ENCODE measurements at regions not wholly inside any gene's neighbourhood (a gene's known extent, or its start where the extent isn't known, plus 50 kb on each side); places are given as distances from the start of the nearest gene placed in this dataset.

GRCh38 chr20:58600756-58601155 is 50.3 kb upstream of the STX16 start:
- no peaks in the 10 kb centered on the region for H3F3A ChIP-seq (ENCODE audit: insufficient read depth, low read length)
- H3K36me3 ChIP-seq (replicated peaks; ENCODE audit: insufficient read depth, low read length) = no peaks in the 10 kb centered on the region
- H3K27ac ChIP-seq (ENCODE audit: low read length) = no peak overlapping the region
- H3K4me1 ChIP-seq (ENCODE audit: low read length) = no peaks in the 10 kb centered on the region
- no peak overlapping the region for H3K4me3 ChIP-seq (ENCODE audit: low read length)
- no peak overlapping the region for H2AFZ ChIP-seq (ENCODE audit: low read length)
- no peaks in the 10 kb centered on the region for H3K79me2 ChIP-seq (ENCODE audit: low read length)
- no peaks in the 10 kb centered on the region for H3K9me2 ChIP-seq (replicated peaks; ENCODE audit: insufficient read depth, low read length)
- no peak overlapping the region for H3K4me2 ChIP-seq (ENCODE audit: low read depth, low read length)
- TF ChIP-seq EZH2 (optimal IDR thresholded peaks at IDR 0.05; ENCODE audit: low read depth, low read length) (no peak), EZH2phosphoT487 (IDR thresholded peaks at IDR 0.05; ENCODE audit: low read length) (no peak), CTCF (IDR thresholded peaks at IDR 0.05; ENCODE audit: low read length) (no peak)
- no peak overlapping the region for H3K9ac ChIP-seq (ENCODE audit: low read length)
- H3K27me3 ChIP-seq (replicated peaks; ENCODE audit: insufficient read depth, low read length) = peaks cover 97% of the 10 kb centered on the region
- H3K9me3 ChIP-seq (replicated peaks; ENCODE audit: insufficient read depth, low read length) = no peaks in the 10 kb centered on the region
- H4K20me1 ChIP-seq (ENCODE audit: insufficient read depth, low read length) = no peaks in the 10 kb centered on the region
- DNase-seq = no peak

- H3K4me2 ChIP-seq (ENCODE audit: low read depth, low read length) = no peak overlapping the region
- H3K79me2 ChIP-seq (ENCODE audit: low read length) = no peaks in the 10 kb centered on the region
- DNase-seq = no peak
- TF ChIP-seq EZH2phosphoT487 (IDR thresholded peaks at IDR 0.05; ENCODE audit: low read length) (no peak), EZH2 (optimal IDR thresholded peaks at IDR 0.05; ENCODE audit: low read depth, low read length) (no peak), CTCF (IDR thresholded peaks at IDR 0.05; ENCODE audit: low read length) (no peak)
- peaks cover 97% of the 10 kb centered on the region for H3K27me3 ChIP-seq (replicated peaks; ENCODE audit: insufficient read depth, low read length)
- H2AFZ ChIP-seq (ENCODE audit: low read length) = no peak overlapping the region
- no peak overlapping the region for H3K4me3 ChIP-seq (ENCODE audit: low read length)
- H3K27ac ChIP-seq (ENCODE audit: low read length) = no peak overlapping the region
- no peaks in the 10 kb centered on the region for H3K4me1 ChIP-seq (ENCODE audit: low read length)
- H4K20me1 ChIP-seq (ENCODE audit: insufficient read depth, low read length) = no peaks in the 10 kb centered on the region
- H3K9me3 ChIP-seq (replicated peaks; ENCODE audit: insufficient read depth, low read length) = no peaks in the 10 kb centered on the region
- no peaks in the 10 kb centered on the region for H3F3A ChIP-seq (ENCODE audit: insufficient read depth, low read length)
- no peaks in the 10 kb centered on the region for H3K36me3 ChIP-seq (replicated peaks; ENCODE audit: insufficient read depth, low read length)
- no peaks in the 10 kb centered on the region for H3K9me2 ChIP-seq (replicated peaks; ENCODE audit: insufficient read depth, low read length)
- no peak overlapping the region for H3K9ac ChIP-seq (ENCODE audit: low read length)
These were observed 51.1 kb upstream of the STX16 start for GRCh38 chr20:58599966-58600365.

GRCh38 chr20:58598211-58599015 is 52.7 kb upstream of the STX16 start:
- Histone ChIP-seq H3K27me3 (replicated peaks; ENCODE audit: insufficient read depth, low read length) (peaks cover 97% of the 10 kb centered on the region), H3K79me2 (ENCODE audit: low read length) (no peaks in the 10 kb centered on the region), H2AFZ (ENCODE audit: low read length) (no peak overlapping the region), H3K4me2 (ENCODE audit: low read depth, low read length) (no peak overlapping the region), H3K36me3 (replicated peaks; ENCODE audit: insufficient read depth, low read length) (no peaks in the 10 kb centered on the region), H4K20me1 (ENCODE audit: insufficient read depth, low read length) (no peaks in the 10 kb centered on the region), H3K4me1 (ENCODE audit: low read length) (no peaks in the 10 kb centered on the region), H3K9me2 (replicated peaks; ENCODE audit: insufficient read depth, low read length) (no peaks in the 10 kb centered on the region), H3K9ac (ENCODE audit: low read length) (no peak overlapping the region), H3K9me3 (replicated peaks; ENCODE audit: insufficient read depth, low read length) (no peaks in the 10 kb centered on the region), H3K27ac (ENCODE audit: low read length) (no peak overlapping the region), H3K4me3 (ENCODE audit: low read length) (no peak overlapping the region), H3F3A (ENCODE audit: insufficient read depth, low read length) (no peaks in the 10 kb centered on the region)
- DNase-seq = no peak
- no peak for TF ChIP-seq EZH2phosphoT487 (IDR thresholded peaks at IDR 0.05; ENCODE audit: low read length)
- TF ChIP-seq EZH2 (optimal IDR thresholded peaks at IDR 0.05; ENCODE audit: low read depth, low read length) = no peak
- no peak for TF ChIP-seq CTCF (IDR thresholded peaks at IDR 0.05; ENCODE audit: low read length)

Measured in MM.1S (cell line).